ENCODE measurements at regions not wholly inside any gene's neighbourhood (a gene's known extent, or its start where the extent isn't known, plus 50 kb on each side); places are given as distances from the start of the nearest gene placed in this dataset.
"Not testable (repeated sequence)": the region's sequence is repeated elsewhere in the genome, so short reads cannot be mapped to it uniquely, and the experiment has no call there.

GRCh38 chr2:125422198-125422770, 1233.7 kb upstream of the GYPC start:
- H3K27me3 Mint-ChIP-seq (ENCODE audit: insufficient read depth, low read depth, poor library complexity); H2AFZ ChIP-seq; H3K27me3 ChIP-seq (ENCODE audit: insufficient read depth); H3K27ac Mint-ChIP-seq; H3K9me3 Mint-ChIP-seq; H3K36me3 ChIP-seq (ENCODE audit: insufficient read depth); H3K36me3 Mint-ChIP-seq (ENCODE audit: low read depth); H3K4me1 ChIP-seq (ENCODE audit: insufficient read depth); H3F3A ChIP-seq (replicated peaks; ENCODE audit: low read depth); DNase-seq (ENCODE audit: low spot score); H3K4me1 Mint-ChIP-seq; H3K4me2 ChIP-seq; H3K4me3 ChIP-seq; H3K79me2 ChIP-seq (replicated peaks; ENCODE audit: insufficient read depth); H3K4me3 Mint-ChIP-seq; H3K27ac ChIP-seq (ENCODE audit: low read depth); H3K9me2 ChIP-seq (ENCODE audit: insufficient read depth); H4K20me1 ChIP-seq (replicated peaks; ENCODE audit: insufficient read depth); ATAC-seq: not testable (repeated sequence)

GRCh38 chr2:125424266-125424785, 1231.6 kb upstream of the GYPC start:
- no peaks in the 10 kb centered on the region for H3K4me1 ChIP-seq (ENCODE audit: insufficient read depth)
- Mint-ChIP-seq H3K27ac (no peak overlapping the region), H3K4me3 (no peak overlapping the region), H3K27me3 (ENCODE audit: insufficient read depth, low read depth, poor library complexity) (no peaks in the 10 kb centered on the region), H3K9me3 (peaks cover 6% of the 10 kb centered on the region; the same call in 2 of the 3 replicates), H3K36me3 (ENCODE audit: low read depth) (no peaks in the 10 kb centered on the region), H3K4me1 (no peaks in the 10 kb centered on the region)
- ATAC-seq (no peak), DNase-seq (ENCODE audit: low spot score) (no peak)
- no peak overlapping the region for H3K27ac ChIP-seq (ENCODE audit: low read depth)
- H3K9me2 ChIP-seq (ENCODE audit: insufficient read depth) = 0 out of 2 replicates have a peak, but pooled peaks cover 8% of the 10 kb centered on the region
- H3K4me3 ChIP-seq = no peak overlapping the region
- H3K27me3 ChIP-seq (ENCODE audit: insufficient read depth) = no peaks in the 10 kb centered on the region
- no peaks in the 10 kb centered on the region for H3F3A ChIP-seq (replicated peaks; ENCODE audit: low read depth)
- H2AFZ ChIP-seq = no peak overlapping the region
- H3K4me2 ChIP-seq = no peak overlapping the region
- no peaks in the 10 kb centered on the region for H3K79me2 ChIP-seq (replicated peaks; ENCODE audit: insufficient read depth)
- H3K36me3 ChIP-seq (ENCODE audit: insufficient read depth) = no peaks in the 10 kb centered on the region
- H4K20me1 ChIP-seq (replicated peaks; ENCODE audit: insufficient read depth) = no peaks in the 10 kb centered on the region
- TF ChIP-seq POLR2AphosphoS5 (IDR thresholded peaks at IDR 0.05; ENCODE audit: low read depth) (no peak), STAT1 (IDR thresholded peaks at IDR 0.05; ENCODE audit: unreplicated experiment) (no peak), ZNF114 (CRISPR knock-in tag; IDR thresholded peaks at IDR 0.05) (no peak), CREB1 (CRISPR knock-in tag; IDR thresholded peaks at IDR 0.05; ENCODE audit: low read depth) (no peak), ETS1 (IDR thresholded peaks at IDR 0.05) (no peak), EZH2phosphoT487 (IDR thresholded peaks at IDR 0.05; ENCODE audit: unreplicated experiment) (no peak), ZNF462 (CRISPR knock-in tag; IDR thresholded peaks at IDR 0.05) (no peak), NANOG (IDR thresholded peaks at IDR 0.05; ENCODE audit: borderline replicate concordance) (no peak), ZNF331 (CRISPR knock-in tag; IDR thresholded peaks at IDR 0.05; ENCODE audit: low read depth) (no peak), JUNB (IDR thresholded peaks at IDR 0.05; ENCODE audit: unreplicated experiment) (no peak), REST (IDR thresholded peaks at IDR 0.05; ENCODE audit: unreplicated experiment) (no peak), EZH2 (IDR thresholded peaks at IDR 0.05; ENCODE audit: low read depth, unreplicated experiment) (no peak)
